PC-3 (cell line): ENCODE measurements at regions not wholly inside any gene's neighbourhood (a gene's known extent, or its start where the extent isn't known, plus 50 kb on each side); places are given as distances from the start of the nearest gene placed in this dataset.

Source experiments
- ATAC-seq: fragments of 200-7000 bp; cut with Tn5 transposase; 2 replicates; pipeline ENCODE4 v1.9.1; 2020; ENCODE audit warnings: mild to moderate bottlenecking, moderate library complexity
- BruUV-seq: library from RNA; stranded (reverse); fragments of 400-500 nt; replicated peaks from 2 replicates; lab custom pipeline; 2021; lab: Mats Ljungman, UMichigan
- CTCF ChIA-PET: fragments of 300-600 bp; sonication (Branson Sonifier 250); formaldehyde crosslinking; loops from one replicate; lab custom pipeline; 2022; ENCODE audit warnings: antibody characterized with exemption; lab: Charles Lee
- POLR2A ChIA-PET: fragments of 300-600 bp; sonication (Branson Sonifier 250); formaldehyde crosslinking; loops from one replicate; lab custom pipeline; 2022; ENCODE audit warnings: antibody characterized with exemption; ENCODE audit not compliant: unreplicated experiment; lab: Charles Lee
- DNase-seq: peaks from one replicate; pipeline ENCODE4 v3.0.0-alpha.2; 2015
- H2AFZ ChIP-seq: fragments of 300-600 bp; sonication (generic); 2 replicates; pipeline ENCODE4 v1.6.0; 2016; ENCODE audit warnings: antibody characterized with exemption, low read length
- H3F3A ChIP-seq: fragments of 300-600 bp; sonication (generic); one replicate; pipeline ENCODE4 v1.6.0; 2017; ENCODE audit warnings: antibody characterized with exemption, low read length, control low read depth, mild to moderate bottlenecking; ENCODE audit not compliant: unreplicated experiment
- H3K27ac ChIP-seq: fragments of 300-600 bp; sonication (generic); 2 replicates; pipeline ENCODE4 v1.5.1; 2016; ENCODE audit warnings: mild to moderate bottlenecking, low read length
- H3K27me3 ChIP-seq: fragments of 300-600 bp; sonication (generic); 2 replicates; pipeline ENCODE4 v1.6.1; 2016; ENCODE audit warnings: low read length, mixed read lengths
- H3K36me3 ChIP-seq: fragments of 300-600 bp; sonication (generic); 2 replicates; pipeline ENCODE4 v1.6.1; 2016; ENCODE audit warnings: low read depth, mixed run types, low read length, mixed read lengths
- H3K4me1 ChIP-seq: fragments of 300-600 bp; sonication (generic); 2 replicates; pipeline ENCODE4 v1.5.1; 2016; ENCODE audit warnings: low read length; ENCODE audit not compliant: insufficient read depth
- H3K4me2 ChIP-seq: fragments of 300-600 bp; sonication (generic); 2 replicates; pipeline ENCODE4 v1.6.0; 2016; ENCODE audit warnings: low read length
- H3K4me3 ChIP-seq: fragments of 300-600 bp; sonication (generic); 2 replicates; pipeline ENCODE4 v1.5.1; 2016; ENCODE audit warnings: mild to moderate bottlenecking, low read length, mixed read lengths
- H3K79me2 ChIP-seq: fragments of 300-600 bp; sonication (generic); 2 replicates; pipeline ENCODE4 v1.6.1; 2017; ENCODE audit warnings: low read length, mixed read lengths
- H3K9ac ChIP-seq: fragments of 300-600 bp; sonication (generic); 2 replicates; pipeline ENCODE4 v1.6.0; 2016; ENCODE audit warnings: mild to moderate bottlenecking, low read length
- H3K9me2 ChIP-seq: fragments of 300-600 bp; sonication (generic); replicated peaks from 2 replicates; pipeline ENCODE4 v1.6.1; 2016; ENCODE audit warnings: mixed run types, low read length, mixed read lengths
- H3K9me3 ChIP-seq: fragments of 300-600 bp; sonication (generic); 2 replicates; pipeline ENCODE4 v1.6.1; 2016; ENCODE audit warnings: low read length, mixed read lengths
- H4K20me1 ChIP-seq: fragments of 300-600 bp; sonication (generic); 2 replicates; pipeline ENCODE4 v1.6.1; 2016; ENCODE audit warnings: low read length, mixed read lengths
- CTCF ChIP-seq: fragments of 300-600 bp; sonication (generic); conservative IDR thresholded peaks from 2 replicates; pipeline ENCODE4 v1.5.1; 2017; ENCODE audit warnings: antibody characterized with exemption, low read depth, mild to moderate bottlenecking, low read length
- EZH2 ChIP-seq: fragments of 300-600 bp; sonication (generic); IDR thresholded peaks from one replicate; pipeline ENCODE4 v1.6.1; 2017; ENCODE audit warnings: antibody characterized with exemption, mild to moderate bottlenecking, low read length; ENCODE audit not compliant: unreplicated experiment
- EZH2phosphoT487 ChIP-seq: fragments of 300-600 bp; sonication (generic); IDR thresholded peaks from 2 replicates; pipeline ENCODE4 v1.6.1; 2018; ENCODE audit warnings: mild to moderate bottlenecking, antibody characterized with exemption, low read length, borderline replicate concordance
- intact Hi-C: fragments of 100-400 bp; cut with micrococcal nuclease; formaldehyde crosslinking; loops from 2 replicates; pipeline ENCODE4 v1.9.0; 2023

GRCh38 chr20:55052459-55052858, 577.1 kb downstream of the DOK5 start:
- intact Hi-C loops = no loop called here
- no TSS peak for BruUV-seq
- TF ChIP-seq EZH2 = no peak
- no peak for TF ChIP-seq EZH2phosphoT487
- TF ChIP-seq CTCF = no peak

GRCh38 chr20:55038684-55039083, 563.3 kb downstream of the DOK5 start:
- no TSS peak for BruUV-seq
- H3K36me3 ChIP-seq = no peaks in the 10 kb centered on the region
- DNase-seq (no peak), ATAC-seq (no peak)
- peaks cover 18% of the 10 kb centered on the region for H3K9me3 ChIP-seq
- H3K4me3 ChIP-seq = no peak overlapping the region
- ChIA-PET POLR2A (no interaction called here), CTCF (no interaction called here)
- H3K27me3 ChIP-seq = no peaks in the 10 kb centered on the region
- no peak overlapping the region for H2AFZ ChIP-seq
- H4K20me1 ChIP-seq = no peaks in the 10 kb centered on the region
- H3K9me2 ChIP-seq = no peaks in the 10 kb centered on the region
- TF ChIP-seq EZH2phosphoT487 (no peak), CTCF (no peak), EZH2 (no peak)
- H3K9ac ChIP-seq = no peak overlapping the region
- no peak overlapping the region for H3K27ac ChIP-seq
- H3K4me2 ChIP-seq = no peak overlapping the region
- no peaks in the 10 kb centered on the region for H3K4me1 ChIP-seq
- no peaks in the 10 kb centered on the region for H3F3A ChIP-seq
- intact Hi-C loops = no loop called here
- H3K79me2 ChIP-seq = no peaks in the 10 kb centered on the region

More at GRCh38 chr20:55052459-55052858, 577.1 kb downstream of the DOK5 start:
- DNase-seq (no peak), ATAC-seq (no peak)
- Histone ChIP-seq H3K4me1 (no peaks in the 10 kb centered on the region), H3K4me3 (no peak overlapping the region), H3K9ac (no peak overlapping the region), H3K27ac (no peak overlapping the region), H3K9me2 (no peaks in the 10 kb centered on the region), H2AFZ (no peak overlapping the region), H3F3A (no peaks in the 10 kb centered on the region), H3K79me2 (no peaks in the 10 kb centered on the region), H4K20me1 (no peaks in the 10 kb centered on the region), H3K27me3 (no peaks in the 10 kb centered on the region), H3K36me3 (no peaks in the 10 kb centered on the region), H3K9me3 (peaks cover 47% of the 10 kb centered on the region), H3K4me2 (no peak overlapping the region)
- CTCF ChIA-PET = no interaction called here
- POLR2A ChIA-PET = no interaction called here

- ChIA-PET CTCF (no interaction called here), POLR2A (no interaction called here)
- no peak overlapping the region for H3K27ac ChIP-seq
- no peak overlapping the region for H2AFZ ChIP-seq
- H3K9me2 ChIP-seq = no peaks in the 10 kb centered on the region
- no peak overlapping the region for H3K4me3 ChIP-seq
- H3F3A ChIP-seq = no peaks in the 10 kb centered on the region
- intact Hi-C loops = no loop called here
- H3K27me3 ChIP-seq = no peaks in the 10 kb centered on the region
- ATAC-seq = no peak
- H3K9ac ChIP-seq = no peak overlapping the region
- H3K4me2 ChIP-seq = no peak overlapping the region
- no peaks in the 10 kb centered on the region for H3K79me2 ChIP-seq
- H3K9me3 ChIP-seq = peaks cover 25% of the 10 kb centered on the region
- no peak for DNase-seq
- no peak for TF ChIP-seq EZH2phosphoT487
- no peak for TF ChIP-seq CTCF
- TF ChIP-seq EZH2 = no peak
- H4K20me1 ChIP-seq = no peaks in the 10 kb centered on the region
- H3K4me1 ChIP-seq = no peaks in the 10 kb centered on the region
- no peaks in the 10 kb centered on the region for H3K36me3 ChIP-seq
- no TSS peak for BruUV-seq
These were observed 556.6 kb downstream of the DOK5 start for GRCh38 chr20:55031971-55032370.
